ENCODE measurements at regions not wholly inside any gene's neighbourhood (a gene's known extent, or its start where the extent isn't known, plus 50 kb on each side); places are given as distances from the start of the nearest gene placed in this dataset.
A peak's percentile ranks its signal among the peaks of the same experiment; 100 is the strongest.

DNA sequence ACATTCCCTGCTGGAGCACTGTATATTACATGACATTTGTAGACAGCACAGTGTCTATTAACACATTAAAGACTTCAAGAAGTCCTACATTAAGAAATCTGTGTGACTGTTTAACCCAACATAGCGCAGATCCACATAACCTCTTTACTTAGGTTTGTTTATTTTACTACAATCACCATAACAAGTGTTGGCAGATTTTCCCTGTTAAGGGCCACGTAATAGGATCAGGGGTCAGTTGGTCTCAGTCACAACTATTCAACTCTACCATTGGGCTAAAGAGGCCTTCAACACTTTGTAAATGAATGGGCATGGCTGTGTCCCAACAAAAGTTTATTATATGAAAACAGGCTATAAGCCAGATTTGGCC is 51.3 kb upstream of the ADORA2B start:
- CTCF ChIA-PET, result no interaction called here
- DNase-seq, result no peak
- H3K27me3 Mint-ChIP-seq (ENCODE audit: unreplicated experiment), result no peaks in the 10 kb centered on the region
- peak overlapping the region; percentile 27 for H3K4me3 Mint-ChIP-seq (ENCODE audit: low read depth, unreplicated experiment)
- TF ChIP-seq, protein P1, sequence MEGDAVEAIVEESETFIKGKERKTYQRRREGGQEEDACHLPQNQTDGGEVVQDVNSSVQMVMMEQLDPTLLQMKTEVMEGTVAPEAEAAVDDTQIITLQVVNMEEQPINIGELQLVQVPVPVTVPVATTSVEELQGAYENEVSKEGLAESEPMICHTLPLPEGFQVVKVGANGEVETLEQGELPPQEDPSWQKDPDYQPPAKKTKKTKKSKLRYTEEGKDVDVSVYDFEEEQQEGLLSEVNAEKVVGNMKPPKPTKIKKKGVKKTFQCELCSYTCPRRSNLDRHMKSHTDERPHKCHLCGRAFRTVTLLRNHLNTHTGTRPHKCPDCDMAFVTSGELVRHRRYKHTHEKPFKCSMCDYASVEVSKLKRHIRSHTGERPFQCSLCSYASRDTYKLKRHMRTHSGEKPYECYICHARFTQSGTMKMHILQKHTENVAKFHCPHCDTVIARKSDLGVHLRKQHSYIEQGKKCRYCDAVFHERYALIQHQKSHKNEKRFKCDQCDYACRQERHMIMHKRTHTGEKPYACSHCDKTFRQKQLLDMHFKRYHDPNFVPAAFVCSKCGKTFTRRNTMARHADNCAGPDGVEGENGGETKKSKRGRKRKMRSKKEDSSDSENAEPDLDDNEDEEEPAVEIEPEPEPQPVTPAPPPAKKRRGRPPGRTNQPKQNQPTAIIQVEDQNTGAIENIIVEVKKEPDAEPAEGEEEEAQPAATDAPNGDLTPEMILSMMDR (IDR thresholded peaks at IDR 0.05; ENCODE audit: unreplicated experiment), result no peak
- H3K36me3 Mint-ChIP-seq (ENCODE audit: insufficient read depth, unreplicated experiment), result peaks cover 15% of the 10 kb centered on the region
- intact Hi-C loops (cut with micrococcal nuclease; ENCODE audit: unreplicated experiment), result loop anchor here (10.0 kb wide), 1 partner anchor 51 kb away; the partner anchor contains the start of gene ADORA2B
- peaks cover 53% of the 10 kb centered on the region for H3K4me1 Mint-ChIP-seq (ENCODE audit: low read depth, unreplicated experiment)
- no TSS peak for BruUV-seq (replicated peaks)
- peak overlapping the region; percentile 90 for H3K27ac Mint-ChIP-seq (ENCODE audit: unreplicated experiment)
- H3K9me3 Mint-ChIP-seq (ENCODE audit: low read depth, unreplicated experiment), result no peaks in the 10 kb centered on the region

DNA sequence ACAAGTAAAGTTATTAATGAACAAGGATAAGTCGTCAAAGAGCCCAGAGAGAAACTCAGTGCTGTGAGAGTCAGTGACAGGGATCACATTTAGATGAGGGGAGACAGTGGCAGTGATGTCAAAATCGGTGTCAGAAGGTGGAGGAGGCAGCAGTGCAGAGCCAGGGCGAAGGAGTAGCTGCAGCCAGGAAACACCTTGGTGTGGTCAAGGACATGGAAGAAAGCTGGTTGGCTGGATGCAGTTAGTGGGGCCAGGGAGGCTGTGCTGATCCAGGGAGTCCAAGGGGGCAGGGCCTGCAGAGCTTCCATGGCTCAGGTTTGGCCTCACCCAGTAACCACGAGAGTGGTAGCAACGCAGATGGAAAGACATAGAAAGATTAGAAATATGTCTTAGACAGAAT is 50.7 kb upstream of the ADORA2B start:
- intact Hi-C loops (cut with micrococcal nuclease; ENCODE audit: unreplicated experiment), result loop anchor here (10.0 kb wide), 1 partner anchor 51 kb away; the partner anchor contains the start of gene ADORA2B
- no peak overlapping the region for H3K4me3 Mint-ChIP-seq (ENCODE audit: low read depth, unreplicated experiment)
- H3K27ac Mint-ChIP-seq (ENCODE audit: unreplicated experiment), result peak overlapping the region; percentile 90
- H3K4me1 Mint-ChIP-seq (ENCODE audit: low read depth, unreplicated experiment), result peaks cover 53% of the 10 kb centered on the region
- no peak for DNase-seq
- no TSS peak for BruUV-seq (replicated peaks)
- TF ChIP-seq, protein P1 (IDR thresholded peaks at IDR 0.05; ENCODE audit: unreplicated experiment), result no peak
- H3K36me3 Mint-ChIP-seq (ENCODE audit: insufficient read depth, unreplicated experiment), result peaks cover 15% of the 10 kb centered on the region
- CTCF ChIA-PET, result no interaction called here
- H3K27me3 Mint-ChIP-seq (ENCODE audit: unreplicated experiment), result no peaks in the 10 kb centered on the region
- no peaks in the 10 kb centered on the region for H3K9me3 Mint-ChIP-seq (ENCODE audit: low read depth, unreplicated experiment)

DNA sequence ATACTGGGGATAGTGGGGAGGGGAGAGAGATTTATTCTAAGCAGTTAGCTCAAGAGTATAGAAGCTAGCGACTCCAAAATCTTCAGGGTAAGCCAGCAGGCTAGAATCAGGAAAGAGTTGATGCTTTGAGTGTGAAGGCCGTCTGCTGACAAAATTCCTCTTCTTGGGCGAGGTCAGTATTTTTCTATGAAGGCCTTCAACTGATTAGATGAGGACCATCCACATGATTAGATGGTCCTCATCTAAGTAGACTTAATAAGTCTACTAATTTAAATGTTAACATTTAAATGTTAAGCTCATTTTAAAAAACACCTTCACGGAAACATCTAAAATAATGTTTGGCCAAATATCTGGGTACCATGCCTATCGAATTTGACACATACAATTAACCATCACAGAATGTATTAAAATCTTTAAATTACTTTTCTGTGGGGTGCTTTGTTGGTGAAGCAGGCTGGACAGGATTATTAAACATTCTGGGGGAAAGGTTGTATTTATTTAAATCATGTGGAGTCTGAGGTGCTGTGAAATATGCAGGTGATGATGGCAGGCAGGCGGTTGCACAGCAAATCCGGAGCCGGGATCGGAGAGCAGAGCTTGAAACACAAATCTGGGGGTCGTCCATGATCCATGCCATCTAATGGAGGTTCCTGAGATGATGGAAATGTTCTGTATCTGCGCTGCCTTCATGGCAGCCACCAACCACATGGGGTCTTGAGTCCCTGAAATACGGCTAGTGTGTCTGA is 49.8 kb upstream of the ADORA2B start:
- TF ChIP-seq, protein P1 (IDR thresholded peaks at IDR 0.05; ENCODE audit: unreplicated experiment), result no peak
- Mint-ChIP-seq H3K4me1 (ENCODE audit: low read depth, unreplicated experiment) (peaks cover 53% of the 10 kb centered on the region), H3K36me3 (ENCODE audit: insufficient read depth, unreplicated experiment) (peaks cover 15% of the 10 kb centered on the region), H3K9me3 (ENCODE audit: low read depth, unreplicated experiment) (no peaks in the 10 kb centered on the region), H3K27me3 (ENCODE audit: unreplicated experiment) (no peaks in the 10 kb centered on the region), H3K4me3 (ENCODE audit: low read depth, unreplicated experiment) (no peak overlapping the region), H3K27ac (ENCODE audit: unreplicated experiment) (peak overlapping the region; percentile 90)
- no TSS peak for BruUV-seq (replicated peaks)
- intact Hi-C loops (cut with micrococcal nuclease; ENCODE audit: unreplicated experiment), result loop anchor here (10.0 kb wide), 1 partner anchor 50 kb away; the partner anchor contains the start of gene ADORA2B
- CTCF ChIA-PET, result no interaction called here
- no peak for DNase-seq
